ENCODE measurements at regions not wholly inside any gene's neighbourhood (a gene's known extent, or its start where the extent isn't known, plus 50 kb on each side); places are given as distances from the start of the nearest gene placed in this dataset.

DNA sequence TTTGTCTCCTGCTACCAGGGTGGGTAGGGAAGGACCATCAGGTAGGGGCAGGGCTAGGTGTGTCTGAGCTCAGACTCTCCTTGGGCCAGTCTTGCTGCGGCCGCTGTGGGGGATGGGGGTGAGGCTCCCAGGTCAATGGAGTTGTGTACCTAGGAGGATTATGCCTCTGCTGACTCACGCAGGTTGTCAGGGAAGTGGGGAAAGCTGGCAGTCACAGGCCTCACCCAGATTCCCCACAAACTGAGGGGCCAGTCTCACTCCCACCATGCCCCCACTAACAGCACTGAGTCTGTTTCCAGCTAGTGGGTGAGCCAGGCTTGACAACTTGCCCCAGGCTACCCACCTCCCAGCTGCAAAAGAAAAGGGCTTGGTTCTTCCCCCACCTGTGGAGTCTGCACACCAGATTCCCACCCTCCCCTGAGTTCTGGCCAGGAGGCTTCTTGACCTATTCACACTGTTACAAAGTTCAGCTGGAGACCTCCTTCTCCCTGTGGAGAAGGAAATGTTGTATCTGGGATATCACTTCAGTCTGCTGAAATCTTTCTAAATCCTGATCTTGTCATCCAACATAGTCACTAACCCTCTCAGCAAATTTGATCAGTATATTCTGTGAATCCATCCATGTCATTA lies 69.2 kb upstream of the GJA8 start:
- peak overlapping the region; percentile 22 for H3K27ac ChIP-seq (ENCODE audit: low read length)
- peaks cover 11% of the 10 kb centered on the region for H3K4me1 ChIP-seq (ENCODE audit: control insufficient read depth, insufficient read depth, low read length)
- DNase-seq, result peak; percentile 67 to 82
- H3K27me3 ChIP-seq (ENCODE audit: control insufficient read depth, insufficient read depth, low read length), result peaks cover 2% of the 10 kb centered on the region
- WGBS (ENCODE audit: insufficient coverage, low lambda C conversion rate), result no CpG with 5 or more reads among the region's 3 CpGs
- H3K36me3 ChIP-seq (ENCODE audit: control insufficient read depth, insufficient read depth, low read length), result no peaks in the 10 kb centered on the region
- no peak overlapping the region for H3K4me3 ChIP-seq (ENCODE audit: low read length)
- no peaks in the 10 kb centered on the region for H3K9me3 ChIP-seq (ENCODE audit: control insufficient read depth, low read depth, low read length)

GRCh38 chr1:147834181-147834580 lies 68.4 kb upstream of the GJA8 start:
- Histone ChIP-seq H3K27ac (ENCODE audit: low read length) (no peak overlapping the region), H3K4me3 (ENCODE audit: low read length) (no peak overlapping the region), H3K36me3 (ENCODE audit: control insufficient read depth, insufficient read depth, low read length) (no peaks in the 10 kb centered on the region), H3K9me3 (ENCODE audit: control insufficient read depth, low read depth, low read length) (no peaks in the 10 kb centered on the region), H3K27me3 (ENCODE audit: control insufficient read depth, insufficient read depth, low read length) (peaks cover 2% of the 10 kb centered on the region), H3K4me1 (ENCODE audit: control insufficient read depth, insufficient read depth, low read length) (peaks cover 11% of the 10 kb centered on the region)
- no CpG with 5 or more reads among the region's 4 CpGs for WGBS (ENCODE audit: insufficient coverage, low lambda C conversion rate)
- peak in 1 of 2 donors; percentile 45 for DNase-seq

DNA sequence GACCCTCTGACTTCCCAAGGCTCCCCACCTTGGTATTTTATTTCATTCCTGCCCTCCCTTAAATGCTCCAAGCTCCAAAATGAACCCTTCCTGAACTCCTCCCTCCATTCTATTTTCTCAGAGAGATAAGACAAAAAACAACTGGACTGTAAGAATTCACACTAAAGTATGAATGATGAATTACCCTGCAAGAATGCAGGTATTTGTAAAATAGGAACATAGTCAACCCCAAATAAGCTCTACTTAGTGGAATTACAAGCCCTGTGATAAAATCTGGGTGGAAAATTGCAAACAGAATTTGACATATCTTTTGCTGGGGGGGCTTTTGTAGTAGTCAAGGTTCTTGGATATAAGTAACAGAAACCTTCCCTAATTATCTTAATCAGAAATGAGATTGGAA lies 67.8 kb upstream of the GJA8 start:
- H3K4me3 ChIP-seq (ENCODE audit: low read length), result no peak overlapping the region
- no peak overlapping the region for H3K27ac ChIP-seq (ENCODE audit: low read length)
- H3K9me3 ChIP-seq (ENCODE audit: control insufficient read depth, low read depth, low read length), result no peaks in the 10 kb centered on the region
- no peaks in the 10 kb centered on the region for H3K36me3 ChIP-seq (ENCODE audit: control insufficient read depth, insufficient read depth, low read length)
- no peak for DNase-seq
- H3K4me1 ChIP-seq (ENCODE audit: control insufficient read depth, insufficient read depth, low read length), result peaks cover 11% of the 10 kb centered on the region
- peaks cover 2% of the 10 kb centered on the region for H3K27me3 ChIP-seq (ENCODE audit: control insufficient read depth, insufficient read depth, low read length)

DNA sequence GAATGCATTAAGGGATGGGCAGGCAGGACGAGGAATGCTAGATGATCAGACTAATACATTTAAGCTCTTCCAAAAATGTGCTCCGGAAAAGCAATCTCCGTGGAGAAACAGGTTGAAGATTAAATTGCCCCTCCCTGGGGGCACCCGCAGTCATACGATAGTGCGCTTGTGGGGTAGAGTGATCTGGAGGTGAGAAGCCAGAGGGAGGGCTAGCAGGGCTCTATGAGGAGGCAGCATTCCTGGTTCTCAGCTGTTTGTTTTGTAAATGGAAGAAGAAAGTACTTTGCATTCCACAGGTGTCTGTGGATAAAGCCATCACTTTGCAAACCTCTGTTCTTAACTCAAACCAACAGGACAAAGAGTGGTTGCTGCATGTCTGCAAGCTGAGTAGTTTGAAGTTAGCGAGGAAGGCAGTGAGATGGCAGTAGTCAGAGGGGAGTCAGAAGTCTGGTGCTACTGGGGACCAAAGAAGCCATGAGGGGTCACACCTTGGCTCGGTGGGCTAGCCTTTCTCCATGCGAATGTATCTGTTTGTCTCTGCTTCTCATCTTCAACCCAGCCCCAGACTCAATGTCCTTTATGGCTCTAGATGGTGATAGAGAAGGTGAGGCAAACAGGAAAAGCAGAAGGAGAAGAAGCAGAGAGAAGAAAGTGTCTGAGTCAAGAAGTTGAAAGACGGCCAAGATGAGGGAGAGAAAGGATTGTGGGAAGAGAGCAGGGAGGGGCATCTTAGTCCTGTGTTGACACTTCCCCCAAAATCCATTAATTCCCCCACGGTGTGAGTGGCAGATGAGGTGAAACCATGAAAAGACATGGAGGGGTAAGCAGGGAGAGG lies 65.2 kb upstream of the GJA8 start:
- Histone ChIP-seq H3K27ac (ENCODE audit: low read length) (no peak overlapping the region), H3K4me1 (ENCODE audit: control insufficient read depth, insufficient read depth, low read length) (peaks cover 11% of the 10 kb centered on the region), H3K36me3 (ENCODE audit: control insufficient read depth, insufficient read depth, low read length) (no peaks in the 10 kb centered on the region), H3K9me3 (ENCODE audit: control insufficient read depth, low read depth, low read length) (no peaks in the 10 kb centered on the region), H3K4me3 (ENCODE audit: low read length) (no peak overlapping the region), H3K27me3 (ENCODE audit: control insufficient read depth, insufficient read depth, low read length) (peaks cover 2% of the 10 kb centered on the region)
- WGBS (ENCODE audit: insufficient coverage, low lambda C conversion rate), result 80% methylated on average over 1 of the region's 11 CpGs
- DNase-seq, result no peak

GRCh38 chr1:147837964-147838292 lies 64.7 kb upstream of the GJA8 start:
- DNase-seq, result no peak
- H3K4me3 ChIP-seq (ENCODE audit: low read length), result no peak overlapping the region
- no CpG with 5 or more reads among the region's 2 CpGs for WGBS (ENCODE audit: insufficient coverage, low lambda C conversion rate)

GRCh38 chr1:147840909-147841308 lies 61.7 kb upstream of the GJA8 start:
- no peaks in the 10 kb centered on the region for H3K4me1 ChIP-seq (ENCODE audit: control insufficient read depth, insufficient read depth, low read length)
- WGBS (ENCODE audit: insufficient coverage, low lambda C conversion rate), result no CpG with 5 or more reads among the region's 4 CpGs
- peaks cover 2% of the 10 kb centered on the region for H3K27me3 ChIP-seq (ENCODE audit: control insufficient read depth, insufficient read depth, low read length)
- no peaks in the 10 kb centered on the region for H3K36me3 ChIP-seq (ENCODE audit: control insufficient read depth, insufficient read depth, low read length)
- H3K4me3 ChIP-seq (ENCODE audit: low read length), result no peak overlapping the region
- H3K9me3 ChIP-seq (ENCODE audit: control insufficient read depth, low read depth, low read length), result no peaks in the 10 kb centered on the region
- H3K27ac ChIP-seq (ENCODE audit: low read length), result no peak overlapping the region
- DNase-seq, result no peak

More at GRCh38 chr1:147837964-147838292, 64.7 kb upstream of the GJA8 start:
- no peaks in the 10 kb centered on the region for H3K9me3 ChIP-seq (ENCODE audit: control insufficient read depth, low read depth, low read length)
- H3K36me3 ChIP-seq (ENCODE audit: control insufficient read depth, insufficient read depth, low read length), result no peaks in the 10 kb centered on the region
- H3K4me1 ChIP-seq (ENCODE audit: control insufficient read depth, insufficient read depth, low read length), result peaks cover 6% of the 10 kb centered on the region
- no peak overlapping the region for H3K27ac ChIP-seq (ENCODE audit: low read length)
- peaks cover 2% of the 10 kb centered on the region for H3K27me3 ChIP-seq (ENCODE audit: control insufficient read depth, insufficient read depth, low read length)

- DNase-seq, result no peak
- H3K36me3 ChIP-seq (ENCODE audit: control insufficient read depth, insufficient read depth, low read length), result no peaks in the 10 kb centered on the region
- H3K4me3 ChIP-seq (ENCODE audit: low read length), result no peak overlapping the region
- H3K9me3 ChIP-seq (ENCODE audit: control insufficient read depth, low read depth, low read length), result no peaks in the 10 kb centered on the region
- H3K27me3 ChIP-seq (ENCODE audit: control insufficient read depth, insufficient read depth, low read length), result peaks cover 2% of the 10 kb centered on the region
- WGBS (ENCODE audit: insufficient coverage, low lambda C conversion rate), result no CpG with 5 or more reads among the region's 8 CpGs
- H3K4me1 ChIP-seq (ENCODE audit: control insufficient read depth, insufficient read depth, low read length), result no peaks in the 10 kb centered on the region
- H3K27ac ChIP-seq (ENCODE audit: low read length), result no peak overlapping the region
Measured at GRCh38 chr1:147842578-147842977, 60.0 kb upstream of the GJA8 start.

DNA sequence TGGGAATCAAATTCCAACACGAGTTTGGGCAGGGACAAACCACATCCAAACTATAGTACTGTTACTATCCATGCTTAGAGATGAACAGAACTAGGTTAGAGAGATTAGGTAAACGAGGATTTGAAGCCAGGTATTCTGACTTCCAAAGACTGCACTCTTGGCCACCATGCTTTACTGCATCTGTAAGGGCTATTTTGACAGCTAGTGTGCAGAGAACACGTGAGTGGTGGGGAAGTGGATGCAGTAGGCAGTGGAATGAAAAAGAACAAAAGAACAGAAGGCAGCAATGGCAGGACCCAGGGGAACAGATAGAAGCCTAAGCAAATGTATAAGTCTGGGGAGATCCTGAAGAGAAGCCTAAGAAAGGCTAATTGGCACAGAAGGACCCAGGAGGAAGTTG lies 59.1 kb upstream of the GJA8 start:
- Histone ChIP-seq H3K4me1 (ENCODE audit: control insufficient read depth, insufficient read depth, low read length) (no peaks in the 10 kb centered on the region), H3K27me3 (ENCODE audit: control insufficient read depth, insufficient read depth, low read length) (no peaks in the 10 kb centered on the region), H3K4me3 (ENCODE audit: low read length) (no peak overlapping the region), H3K27ac (ENCODE audit: low read length) (no peak overlapping the region), H3K9me3 (ENCODE audit: control insufficient read depth, low read depth, low read length) (no peaks in the 10 kb centered on the region), H3K36me3 (ENCODE audit: control insufficient read depth, insufficient read depth, low read length) (no peaks in the 10 kb centered on the region)
- no CpG with 5 or more reads among the region's 3 CpGs for whole genome bisulfite sequencing (ENCODE audit: insufficient coverage, low lambda C conversion rate)
- DNase-seq, result no peak

DNA sequence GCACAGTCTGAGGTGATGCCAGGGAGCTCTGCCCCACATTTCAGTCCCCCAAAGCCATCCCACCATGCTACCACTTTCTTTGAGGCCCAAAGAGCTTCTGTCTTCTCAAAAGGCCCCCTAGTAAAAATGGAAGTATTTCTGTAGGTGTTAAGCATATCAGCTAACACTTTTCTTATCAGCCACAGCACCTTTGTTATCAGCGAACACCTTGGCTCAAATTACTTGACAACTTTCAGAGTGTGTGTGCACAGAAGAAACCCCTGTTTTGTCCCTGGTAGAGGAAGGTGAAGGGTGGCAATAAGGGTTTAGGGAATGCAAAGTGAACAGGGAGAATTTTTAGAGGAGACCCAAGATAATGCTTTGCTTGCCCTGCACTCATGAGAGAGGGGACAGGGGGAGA lies 54.8 kb upstream of the GJA8 start:
- Histone ChIP-seq H3K36me3 (ENCODE audit: control insufficient read depth, insufficient read depth, low read length) (no peaks in the 10 kb centered on the region), H3K27me3 (ENCODE audit: control insufficient read depth, insufficient read depth, low read length) (no peaks in the 10 kb centered on the region), H3K9me3 (ENCODE audit: control insufficient read depth, low read depth, low read length) (no peaks in the 10 kb centered on the region), H3K27ac (ENCODE audit: low read length) (no peak overlapping the region), H3K4me1 (ENCODE audit: control insufficient read depth, insufficient read depth, low read length) (no peaks in the 10 kb centered on the region), H3K4me3 (ENCODE audit: low read length) (no peak overlapping the region)
- WGBS (ENCODE audit: insufficient coverage, low lambda C conversion rate), result 33% methylated on average over 1 of the region's 1 CpG
- DNase-seq, result no peak

- Histone ChIP-seq H3K4me3 (ENCODE audit: low read length) (no peak overlapping the region), H3K27ac (ENCODE audit: low read length) (no peak overlapping the region), H3K27me3 (ENCODE audit: control insufficient read depth, insufficient read depth, low read length) (no peaks in the 10 kb centered on the region), H3K4me1 (ENCODE audit: control insufficient read depth, insufficient read depth, low read length) (no peaks in the 10 kb centered on the region), H3K9me3 (ENCODE audit: control insufficient read depth, low read depth, low read length) (no peaks in the 10 kb centered on the region), H3K36me3 (ENCODE audit: control insufficient read depth, insufficient read depth, low read length) (no peaks in the 10 kb centered on the region)
- DNase-seq, result no peak
- no CpG with 5 or more reads among the region's 4 CpGs for WGBS (ENCODE audit: insufficient coverage, low lambda C conversion rate)
Measured at GRCh38 chr1:147849098-147849895, 53.3 kb upstream of the GJA8 start.

Data from large intestine (tissue), 3 donors.